HG03442 (cell line): ENCODE measurements at regions not wholly inside any gene's neighbourhood (a gene's known extent, or its start where the extent isn't known, plus 50 kb on each side); places are given as distances from the start of the nearest gene placed in this dataset.
"Not testable (repeated sequence)": the region's sequence is repeated elsewhere in the genome, so short reads cannot be mapped to it uniquely, and the experiment has no call there.

Experiments used
- ATAC-seq: cut with Tn5 transposase; IDR thresholded peaks from one replicate; pipeline ENCODE4 v1.9.1; 2021; ENCODE audit warnings: mild to moderate bottlenecking, moderate library complexity; ENCODE audit not compliant: unreplicated experiment

DNA sequence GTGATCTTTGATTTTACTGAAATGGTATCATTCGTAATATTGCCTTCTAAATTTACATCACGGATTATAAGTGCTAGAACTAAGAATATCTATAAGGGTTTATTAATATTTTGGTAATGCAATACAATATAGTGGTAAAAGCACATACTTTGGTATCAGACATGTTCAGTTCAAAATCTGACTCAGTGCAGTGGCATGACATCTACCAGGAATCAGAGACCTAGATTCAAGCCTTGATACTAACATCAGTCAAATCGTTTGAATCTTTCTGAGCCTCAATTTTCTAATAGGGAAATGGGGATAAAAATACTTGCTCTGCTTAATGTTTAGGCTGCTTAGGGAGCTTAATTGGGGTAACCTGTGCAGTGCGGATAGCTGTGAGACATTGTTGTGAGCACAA is 488.0 kb downstream of the BCKDHB start:
- ATAC-seq, result no peak

DNA sequence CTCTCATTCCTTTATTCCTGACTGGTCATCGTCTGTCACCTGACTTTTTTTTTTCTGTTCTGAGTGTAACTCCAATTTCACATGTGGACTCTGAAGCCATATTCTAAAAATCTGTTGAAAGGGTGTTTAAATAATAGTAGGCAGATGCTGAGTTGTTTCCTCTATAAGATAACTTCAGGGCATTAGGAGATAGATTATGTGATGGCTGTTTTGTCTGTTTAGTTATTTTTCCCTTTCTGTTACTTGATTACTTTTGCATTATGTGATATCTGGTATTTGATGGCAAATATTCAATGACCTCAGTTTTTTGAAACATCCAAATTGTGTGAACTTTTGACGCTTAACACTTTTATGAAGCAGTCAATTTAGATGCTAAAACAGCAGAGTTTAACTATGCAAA is 486.0 kb downstream of the BCKDHB start:
- ATAC-seq, result no peak

DNA sequence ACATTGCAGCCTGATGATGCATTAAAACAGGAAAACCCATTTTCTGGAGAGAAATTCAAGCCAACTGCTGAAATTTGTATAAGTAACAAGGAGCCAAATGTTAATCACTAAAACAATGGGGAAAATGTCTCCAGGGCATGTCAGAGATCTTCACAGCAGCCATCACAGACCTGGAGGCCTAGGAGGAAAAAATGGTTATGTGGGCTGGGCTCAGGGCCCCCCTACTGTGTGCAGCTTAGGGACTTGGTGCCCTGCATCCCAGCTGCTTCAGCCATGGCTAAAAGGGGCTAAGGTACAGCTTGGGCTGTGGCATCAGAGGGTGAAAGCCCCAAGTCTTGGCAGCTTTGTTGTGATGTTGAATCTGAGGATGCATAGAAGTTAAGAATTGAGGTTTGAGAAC is 479.8 kb downstream of the BCKDHB start:
- no peak for ATAC-seq

DNA sequence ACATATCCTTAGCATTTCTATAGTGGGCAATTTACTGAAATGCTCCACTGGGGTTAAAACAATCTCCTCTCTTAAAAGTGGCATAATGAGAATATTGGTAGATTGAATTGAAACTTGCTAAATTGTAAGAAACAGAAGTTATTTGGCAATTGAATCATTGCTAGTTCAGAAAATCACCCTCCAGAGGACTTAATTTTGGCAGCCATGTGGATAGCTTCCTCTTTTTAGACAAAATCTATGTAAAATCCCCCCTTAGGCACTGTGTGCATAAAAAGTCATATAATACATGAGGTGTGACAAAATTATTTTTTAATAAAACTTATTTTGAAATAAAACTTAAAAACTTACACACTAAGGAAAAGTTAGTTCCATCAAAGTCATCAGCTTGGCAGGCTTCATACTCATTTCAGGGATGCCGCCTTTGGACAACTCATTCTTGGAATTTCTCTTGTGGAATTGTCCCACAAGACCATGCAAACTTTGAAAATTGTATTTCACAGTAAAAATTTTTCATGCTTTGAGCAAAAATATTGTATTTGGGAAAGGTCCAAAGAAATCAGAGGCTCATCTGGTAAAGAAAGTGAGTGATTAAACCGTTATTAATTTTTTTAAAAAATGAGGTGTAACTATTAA is 473.0 kb downstream of the BCKDHB start:
- no peak for ATAC-seq

DNA sequence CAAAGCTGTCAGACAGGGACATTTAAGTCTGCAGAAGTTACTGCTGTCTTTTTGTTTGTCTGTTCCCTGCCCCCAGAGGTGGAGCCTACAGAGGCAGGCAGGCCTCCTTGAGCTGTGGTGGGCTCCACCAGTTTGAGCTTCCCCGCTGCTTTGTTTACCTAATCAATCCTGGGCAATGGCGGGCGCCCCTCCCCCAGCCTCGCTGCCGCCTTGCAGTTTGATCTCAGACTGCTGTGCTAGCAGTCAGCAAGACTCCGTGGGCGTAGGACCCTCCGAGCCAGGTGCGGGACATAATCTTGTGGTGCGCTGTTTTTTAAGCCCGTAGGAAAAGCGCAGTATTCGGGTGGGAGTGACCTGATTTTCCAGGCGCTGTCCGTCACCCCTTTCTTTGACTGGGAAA is 466.8 kb downstream of the BCKDHB start:
- not testable (repeated sequence) for ATAC-seq

DNA sequence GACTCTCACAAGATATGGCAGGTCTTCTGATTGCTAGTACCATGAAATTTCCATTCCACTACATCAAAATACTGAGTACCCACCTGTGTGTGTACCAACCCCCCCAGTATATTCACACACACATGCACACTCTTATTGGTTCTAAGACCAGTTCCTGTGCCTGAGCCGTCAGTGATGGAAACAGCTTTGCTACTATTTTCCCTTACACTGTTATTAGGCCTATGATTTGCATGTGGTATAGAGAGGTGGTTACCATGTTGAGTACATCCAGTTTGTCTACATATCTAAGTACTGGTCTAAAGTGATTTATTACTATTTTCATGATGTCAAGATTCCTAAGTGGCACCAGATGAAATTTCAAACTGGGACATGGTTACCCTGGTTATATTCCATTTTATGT is 459.9 kb downstream of the BCKDHB start:
- ATAC-seq, result peak; percentile 63

DNA sequence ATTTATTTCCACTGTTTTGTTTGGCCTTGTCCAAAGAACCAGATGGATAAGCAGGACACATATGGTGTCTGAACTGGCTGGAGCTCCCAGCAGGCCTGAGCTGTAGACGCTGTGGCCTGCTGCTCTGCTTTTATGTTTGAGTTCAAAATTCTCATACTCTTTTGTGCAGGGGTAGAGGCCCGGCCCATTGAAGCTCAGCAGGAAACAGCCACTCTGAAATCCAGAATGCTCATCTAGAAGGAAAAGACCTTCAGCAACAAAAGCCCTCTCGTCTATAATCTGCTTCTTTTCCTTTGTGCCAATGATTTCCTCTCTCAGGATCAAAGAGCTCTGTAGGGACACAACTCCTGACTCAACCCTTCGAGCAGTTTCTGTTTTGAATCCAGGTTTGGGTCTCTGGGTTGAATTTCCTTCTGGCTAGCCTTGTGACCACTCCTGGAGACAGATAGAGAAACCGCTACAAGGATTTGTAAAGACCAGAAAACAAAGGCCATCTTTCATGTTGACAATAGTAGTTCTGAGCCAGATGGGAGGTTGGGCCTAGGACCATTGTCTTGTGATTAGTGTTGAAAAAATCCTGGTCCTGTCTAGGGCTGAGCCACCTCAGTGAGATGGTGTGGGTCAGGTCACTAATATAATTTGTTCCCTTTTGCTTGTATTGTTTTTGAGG is 446.7 kb downstream of the BCKDHB start:
- no peak for ATAC-seq

DNA sequence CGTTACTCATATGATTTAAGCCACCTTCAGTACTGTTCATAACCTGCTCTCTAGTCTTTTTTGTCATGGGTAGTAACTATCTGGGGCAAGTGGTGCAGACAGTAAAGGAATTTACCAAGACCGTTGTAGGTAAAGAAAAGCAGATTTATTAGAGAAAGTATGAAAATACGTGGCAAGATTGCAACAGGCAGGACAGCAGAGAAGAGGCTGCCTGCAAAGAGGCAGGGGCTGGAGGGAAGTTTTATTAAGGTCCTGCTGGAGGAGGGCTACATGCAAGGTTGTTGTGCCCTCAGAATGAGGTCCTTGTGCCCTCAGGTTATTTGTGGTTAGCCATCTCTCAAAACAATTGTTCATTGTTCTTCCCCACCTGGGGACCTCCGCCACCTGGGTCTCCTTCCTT is 444.3 kb downstream of the BCKDHB start:
- ATAC-seq, result no peak

DNA sequence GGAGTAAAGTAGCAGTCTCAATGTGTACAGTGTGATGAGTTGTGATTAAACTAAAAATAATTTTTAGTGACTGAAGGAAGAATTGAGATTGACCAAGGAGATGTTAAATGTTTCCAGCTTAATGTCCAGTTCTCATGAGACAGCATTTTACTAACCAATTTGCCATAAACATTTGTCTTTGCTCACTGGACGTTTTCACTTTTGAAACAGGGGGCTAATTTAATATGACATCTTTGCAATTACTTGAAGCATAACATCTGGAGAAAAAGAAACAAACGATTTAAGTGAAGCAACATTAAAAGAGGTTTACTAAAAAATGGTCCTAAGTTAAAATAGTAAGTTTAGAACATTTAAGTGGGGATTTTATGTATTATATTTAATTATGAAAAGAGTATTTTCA is 443.8 kb downstream of the BCKDHB start:
- no peak for ATAC-seq

DNA sequence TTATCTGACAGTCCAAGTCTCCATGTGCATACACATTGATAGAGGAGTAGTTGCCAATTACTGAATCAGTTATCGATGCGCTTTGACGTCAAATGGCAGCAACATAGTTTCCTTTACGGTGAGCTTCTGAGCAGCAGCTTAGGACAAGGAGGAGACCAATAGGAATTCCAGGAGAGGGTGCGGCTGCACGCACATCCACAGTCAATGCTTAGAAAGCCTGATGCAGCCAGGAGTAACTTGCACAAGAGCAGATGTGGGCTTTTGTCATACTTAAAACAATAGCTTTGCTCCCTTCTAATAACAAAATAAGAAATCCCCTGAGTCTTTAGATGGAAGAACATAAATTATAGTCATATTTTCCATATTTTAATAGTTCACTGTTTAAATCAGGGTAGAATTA is 442.1 kb downstream of the BCKDHB start:
- ATAC-seq, result no peak

DNA sequence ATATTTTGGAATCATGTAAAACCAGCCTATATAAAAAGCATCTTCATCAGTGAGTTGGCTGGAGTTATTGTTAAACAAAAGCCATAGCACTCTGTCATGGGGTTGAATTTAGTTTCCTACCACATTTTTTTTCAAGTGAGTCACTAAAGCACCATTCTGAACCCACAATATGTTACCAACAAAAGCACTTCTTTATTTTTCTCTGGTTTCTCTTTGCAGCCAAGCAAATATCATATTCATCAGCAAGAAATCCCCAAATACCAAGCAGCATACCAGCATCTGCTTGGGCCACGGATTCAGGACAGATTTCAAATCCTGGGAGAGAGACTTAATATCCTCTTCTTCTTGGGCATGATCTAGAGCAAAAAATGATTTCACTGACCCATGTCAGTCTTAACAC is 441.4 kb downstream of the BCKDHB start:
- peak; percentile 66 for ATAC-seq

DNA sequence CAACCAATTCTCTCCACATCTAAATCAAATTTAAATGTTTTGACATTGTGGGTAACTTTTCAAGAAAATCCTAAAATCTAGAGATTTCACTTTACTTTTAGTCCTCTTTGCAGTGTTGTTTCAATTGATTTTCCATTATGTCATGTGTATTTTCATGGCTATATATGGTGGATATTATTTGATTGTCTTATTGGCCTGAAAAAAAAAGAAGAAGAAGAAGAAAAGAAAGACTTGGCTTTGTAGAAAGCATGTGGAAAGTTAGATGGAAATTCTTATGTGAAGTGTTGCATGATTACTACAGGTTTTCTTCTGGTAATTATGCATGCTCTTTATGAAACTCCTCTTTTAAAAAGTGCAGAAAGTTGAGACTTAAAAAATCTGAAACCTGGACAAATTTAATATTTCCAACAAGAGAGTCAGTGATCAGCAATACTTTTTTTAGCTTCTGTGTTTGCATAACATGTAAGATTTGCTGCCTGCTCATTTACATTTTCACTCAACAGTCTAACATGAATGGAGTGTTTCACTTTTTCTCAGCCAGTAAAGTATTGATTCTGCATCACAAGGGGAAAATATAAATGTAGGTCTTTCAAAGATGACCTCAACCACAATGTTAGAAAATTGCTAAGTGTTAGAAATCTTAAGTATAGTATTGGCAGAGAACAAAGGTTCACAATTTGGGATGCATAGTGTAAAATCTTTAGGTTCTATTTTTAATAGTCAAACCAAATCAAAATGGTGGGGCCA is 438.7 kb downstream of the BCKDHB start:
- no peak for ATAC-seq

DNA sequence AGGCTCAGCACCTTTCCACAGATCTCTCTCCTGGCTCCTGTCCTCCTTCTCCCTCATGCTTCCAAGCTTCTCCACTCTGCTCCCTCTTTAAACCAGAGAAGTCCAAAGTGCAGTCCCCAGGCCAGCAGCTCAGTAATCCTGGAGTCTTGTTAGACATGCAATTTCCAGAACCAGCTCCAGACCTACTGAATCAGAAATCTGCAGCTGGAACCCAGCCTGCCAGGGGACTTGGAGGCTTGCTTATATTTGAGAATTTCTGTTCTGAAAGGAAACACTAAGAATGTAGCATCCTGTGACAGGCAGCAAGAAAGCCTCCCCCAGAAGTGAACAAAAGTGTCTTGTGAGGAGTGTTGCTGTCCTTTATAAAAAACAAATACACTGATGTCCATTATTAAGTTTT is 438.1 kb downstream of the BCKDHB start:
- ATAC-seq, result no peak

DNA sequence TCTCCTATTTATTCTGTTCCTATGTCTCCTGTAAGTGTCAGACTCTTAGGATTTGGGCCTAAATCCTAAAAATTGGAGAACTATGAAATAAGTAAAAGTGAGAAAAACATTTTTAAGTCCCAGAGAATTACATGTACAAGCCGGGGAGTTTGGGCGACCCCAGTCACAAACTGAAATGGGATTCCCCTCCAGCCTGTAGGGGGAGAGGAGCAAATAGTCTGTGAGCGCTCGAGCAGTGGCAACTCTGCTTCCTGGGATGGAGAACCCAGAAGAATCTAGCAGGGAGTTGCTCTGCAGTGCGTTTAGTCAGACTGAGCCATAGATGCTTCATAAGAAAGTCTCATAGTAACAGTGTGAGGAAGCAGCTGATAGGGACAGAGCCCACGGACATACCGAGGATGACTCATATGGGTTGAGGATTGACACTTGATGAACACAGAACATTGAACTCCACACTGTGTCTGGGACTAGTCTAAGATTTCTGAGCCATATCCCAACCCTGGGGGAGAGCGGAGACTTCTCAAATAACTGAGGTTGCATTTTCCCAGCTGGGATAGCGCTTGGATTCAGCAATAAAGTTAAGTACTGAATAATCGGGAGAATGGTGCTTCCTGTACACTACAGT is 437.2 kb downstream of the BCKDHB start:
- ATAC-seq, result peak; percentile 32

DNA sequence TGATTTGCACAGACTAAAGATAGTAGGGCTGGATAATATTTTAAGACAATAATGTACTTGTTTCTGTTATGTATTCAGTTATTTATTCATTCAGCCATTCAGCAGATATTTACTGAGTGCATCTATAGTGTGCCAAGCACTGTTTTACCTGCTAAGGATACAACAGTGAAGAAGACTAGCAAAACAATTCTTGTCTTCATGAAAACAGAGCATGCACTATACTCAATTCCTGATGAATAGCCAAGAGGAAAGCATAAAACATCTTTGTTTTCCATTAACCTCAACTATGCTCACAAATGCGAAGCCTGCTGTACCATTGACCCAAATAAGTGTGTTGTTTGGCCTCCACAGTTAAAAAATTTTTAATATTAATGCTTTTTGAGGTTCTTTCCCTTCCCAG is 436.7 kb downstream of the BCKDHB start:
- no peak for ATAC-seq

DNA sequence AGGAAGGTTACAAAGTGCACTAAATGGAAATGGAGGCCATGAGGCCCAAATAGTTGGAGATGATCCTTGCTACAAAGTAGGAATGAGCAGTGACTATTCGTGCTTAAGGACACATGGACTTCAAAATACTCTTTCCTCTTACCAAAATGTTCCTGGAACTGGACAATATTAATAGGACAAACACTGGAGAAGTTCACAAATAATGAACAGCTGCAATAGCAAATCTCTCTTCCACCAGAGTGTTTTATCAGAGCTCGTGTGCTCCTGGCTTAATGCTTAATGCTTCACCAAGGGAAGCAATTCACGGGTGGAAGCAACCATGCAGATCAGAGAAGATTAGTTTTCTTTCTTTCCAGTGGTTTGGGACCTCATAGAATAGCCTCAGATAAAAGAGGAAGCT is 435.4 kb downstream of the BCKDHB start:
- ATAC-seq, result no peak

DNA sequence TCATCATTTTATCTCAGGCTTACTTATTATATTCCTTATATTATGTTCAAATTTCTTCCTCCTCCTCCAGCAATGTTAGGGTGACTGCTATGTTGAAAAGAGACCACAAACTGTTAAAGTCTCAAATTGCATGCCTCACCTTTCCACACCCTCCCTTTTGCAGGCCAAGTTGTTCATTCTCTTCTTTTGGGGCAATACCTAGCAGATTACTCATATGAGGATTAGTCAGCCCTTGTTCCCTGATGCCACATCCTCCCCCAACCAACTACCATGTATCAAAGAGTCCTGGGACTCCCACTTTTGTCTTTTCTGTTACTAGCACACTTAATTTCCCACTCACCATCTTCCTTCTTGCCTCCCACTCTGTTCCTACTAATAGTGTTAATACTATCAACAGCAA is 434.7 kb downstream of the BCKDHB start:
- peak; percentile 55 for ATAC-seq

DNA sequence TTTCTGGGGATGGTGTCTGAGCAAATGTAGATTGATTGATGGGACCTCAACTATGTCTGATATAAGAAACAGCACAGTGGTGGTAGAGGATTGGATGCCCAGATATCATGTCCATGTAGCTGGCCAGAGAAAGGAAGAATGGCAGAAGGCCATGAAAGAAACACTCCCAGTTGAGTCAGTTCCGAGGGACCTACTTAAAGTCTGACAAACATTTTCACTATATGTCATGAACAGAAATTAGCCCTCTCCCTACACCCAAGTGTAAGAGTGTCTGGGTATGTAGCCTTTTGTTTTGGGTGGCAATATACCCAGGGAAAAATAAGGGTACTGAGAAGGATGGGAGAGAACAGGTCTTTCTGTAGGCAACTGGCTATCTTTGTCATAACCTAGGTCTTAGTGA is 434.2 kb downstream of the BCKDHB start:
- no peak for ATAC-seq

DNA sequence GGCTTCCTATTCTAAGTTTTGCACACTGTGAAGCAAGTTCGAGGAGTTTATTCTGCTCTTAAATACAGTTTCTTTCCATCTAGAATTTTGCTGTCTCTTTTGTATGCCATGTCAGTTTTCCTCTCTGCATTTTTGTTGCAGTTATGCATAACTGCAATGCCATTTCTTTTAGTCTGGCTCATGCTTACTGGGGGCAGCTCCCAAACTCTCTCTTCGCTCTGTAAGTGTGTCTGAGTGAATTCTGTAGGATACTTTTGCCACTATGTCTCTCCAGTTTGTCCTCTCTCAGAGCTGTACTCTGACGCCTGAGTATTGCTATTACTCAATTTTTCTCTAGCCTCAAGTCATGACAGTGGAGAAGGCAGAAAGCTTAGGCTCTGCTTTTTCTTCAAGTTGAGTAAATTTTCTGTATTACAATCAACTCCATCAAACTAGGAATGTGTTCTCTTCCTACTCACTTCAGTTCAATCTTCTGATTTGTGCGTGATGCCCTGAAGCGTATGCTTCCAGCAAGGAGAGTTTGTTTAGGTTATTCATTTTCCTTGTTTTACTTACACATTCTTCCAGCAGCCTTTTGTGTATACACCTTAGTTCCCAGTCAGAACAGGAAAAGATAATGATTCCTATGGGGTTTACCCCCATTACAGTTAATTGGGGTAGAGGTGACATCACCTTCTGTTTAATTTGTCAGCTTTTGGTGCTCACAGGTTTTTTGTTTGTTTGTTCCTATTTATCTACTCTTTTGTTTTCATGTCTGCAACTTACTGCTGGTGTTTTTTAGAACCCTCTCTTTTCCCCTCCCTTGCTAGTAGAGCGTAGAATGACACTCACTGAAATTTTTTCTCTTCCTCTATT is 430.9 kb downstream of the BCKDHB start:
- no peak for ATAC-seq

DNA sequence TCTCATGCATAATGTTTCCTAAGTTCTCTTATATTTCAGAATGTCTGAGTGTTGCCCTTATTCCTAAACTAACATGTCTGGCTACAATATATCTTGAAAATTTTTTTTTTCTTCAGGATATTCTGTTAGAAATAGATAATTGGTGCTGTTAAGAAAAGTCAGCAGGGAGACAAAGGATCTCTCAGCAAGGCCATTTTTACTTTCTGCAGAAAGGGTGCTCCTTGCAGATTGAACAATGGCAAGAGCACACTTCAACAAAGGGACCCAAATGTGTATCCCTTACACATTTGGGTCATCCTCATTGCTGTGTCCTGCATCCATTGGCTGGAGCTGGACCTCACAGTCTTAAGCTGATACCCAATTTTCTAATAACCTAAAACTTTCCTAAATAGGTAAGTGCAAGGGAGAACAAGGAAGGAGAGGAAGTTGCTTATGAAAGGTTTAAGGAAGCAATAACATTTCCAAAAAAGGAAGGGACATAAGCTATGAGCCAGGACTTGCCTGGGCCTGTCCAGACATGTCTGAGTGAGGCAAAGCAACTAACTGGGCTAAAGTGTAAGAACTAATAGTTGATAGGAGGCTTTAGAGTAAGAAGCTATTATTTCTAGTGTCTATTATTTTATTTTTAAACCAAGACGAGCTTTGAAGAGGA is 429.6 kb downstream of the BCKDHB start:
- no peak for ATAC-seq
